ENCODE measurements at regions not wholly inside any gene's neighbourhood (a gene's known extent, or its start where the extent isn't known, plus 50 kb on each side); places are given as distances from the start of the nearest gene placed in this dataset.
"Not testable (repeated sequence)": the region's sequence is repeated elsewhere in the genome, so short reads cannot be mapped to it uniquely, and the experiment has no call there.

DNA sequence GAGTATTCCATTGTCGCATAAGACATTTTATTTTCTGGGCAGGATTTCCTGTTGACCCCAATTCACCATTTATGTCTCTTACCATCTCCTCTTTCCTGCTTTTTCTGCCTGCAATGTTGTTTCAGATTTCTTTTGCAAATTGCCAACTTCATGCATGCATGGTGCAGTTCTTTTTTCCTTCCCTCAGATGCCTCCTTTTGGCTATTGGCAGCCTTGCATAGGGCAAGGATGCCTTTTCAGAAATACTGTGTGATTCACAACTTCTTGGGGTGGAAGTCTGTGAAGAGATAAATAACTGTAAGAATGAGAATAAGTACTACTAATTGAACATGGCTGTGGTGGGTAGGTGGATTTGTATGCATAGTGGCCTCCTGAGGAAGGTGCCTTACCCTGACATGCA is 116.7 kb downstream of the SOX4 start:
- DNase-seq (ENCODE audit: low read depth in 2 of 2) = no peak

DNA sequence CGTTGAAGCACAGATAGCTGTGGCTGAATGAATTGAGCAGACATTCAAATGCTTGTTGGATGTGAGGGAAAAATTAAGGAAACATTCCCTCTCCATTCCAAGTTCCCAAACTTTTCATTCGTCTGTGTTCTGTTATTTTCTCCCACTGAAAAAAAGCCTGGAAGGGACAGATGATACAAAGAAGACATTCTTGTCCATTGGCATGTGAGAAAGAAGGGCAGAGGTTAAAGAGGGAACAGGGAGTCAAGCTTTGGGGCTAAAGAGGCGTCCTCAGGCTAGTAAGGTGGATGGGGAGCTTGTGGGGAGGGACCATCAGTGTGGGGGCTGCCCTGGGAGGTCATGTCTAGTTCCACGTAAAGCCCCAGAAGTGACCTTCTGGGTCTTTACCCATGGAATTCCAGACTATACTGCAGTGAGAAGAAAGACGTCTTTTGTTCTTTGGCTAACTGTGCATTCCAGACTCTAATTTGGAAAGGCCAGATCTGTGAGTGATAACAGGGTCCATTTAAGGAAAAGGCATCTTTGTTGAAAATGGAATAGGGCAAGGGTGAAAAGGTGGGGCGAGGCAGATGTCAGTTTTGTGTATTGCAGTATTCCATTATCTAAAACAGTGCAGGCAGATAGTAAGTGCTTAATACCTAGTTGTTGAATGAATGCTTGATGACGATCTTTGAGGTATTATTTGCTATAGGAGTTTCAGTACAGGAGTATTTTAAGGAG is 117.5 kb downstream of the SOX4 start:
- no peak for DNase-seq (ENCODE audit: low read depth in 2 of 2)

DNA sequence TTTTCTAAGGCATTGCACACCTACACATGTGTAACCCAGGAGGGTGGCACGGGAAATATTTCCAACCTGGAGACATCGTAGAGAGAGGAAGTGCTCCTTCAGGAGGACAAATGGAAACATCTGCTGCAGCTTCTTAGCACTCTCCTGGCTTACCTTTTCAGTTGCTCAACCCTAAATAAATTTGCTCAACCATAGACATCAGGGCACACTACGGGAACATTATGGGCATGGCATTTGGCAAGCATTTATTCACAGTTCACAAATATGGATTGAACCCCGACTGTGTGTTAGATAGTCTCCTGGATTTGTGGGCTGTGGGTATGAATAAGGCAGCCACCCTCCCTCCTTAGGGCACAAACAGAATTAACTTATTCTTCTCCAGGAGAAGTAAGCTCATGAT is 118.7 kb downstream of the SOX4 start:
- no peak for DNase-seq (ENCODE audit: low read depth in 2 of 2)

DNA sequence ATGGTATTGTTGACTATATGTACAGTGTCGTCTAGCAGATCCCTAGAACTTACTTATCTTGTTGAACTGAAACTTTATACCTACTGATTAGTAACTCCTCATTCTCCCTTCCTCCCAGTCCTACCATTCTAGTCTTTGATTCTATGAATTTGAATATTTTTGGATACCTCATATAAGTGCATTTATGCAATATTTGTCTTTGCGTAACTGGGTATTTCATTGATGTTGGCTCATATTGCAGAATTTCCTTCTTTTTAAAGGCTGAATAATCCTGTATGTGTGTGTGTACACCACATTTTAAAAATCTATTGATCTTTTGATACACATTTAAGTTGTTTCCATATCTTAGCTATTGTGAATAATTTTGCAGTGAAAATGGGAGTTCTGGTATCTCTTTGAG is 119.9 kb downstream of the SOX4 start:
- no peak for DNase-seq (ENCODE audit: low read depth in 2 of 2)

DNA sequence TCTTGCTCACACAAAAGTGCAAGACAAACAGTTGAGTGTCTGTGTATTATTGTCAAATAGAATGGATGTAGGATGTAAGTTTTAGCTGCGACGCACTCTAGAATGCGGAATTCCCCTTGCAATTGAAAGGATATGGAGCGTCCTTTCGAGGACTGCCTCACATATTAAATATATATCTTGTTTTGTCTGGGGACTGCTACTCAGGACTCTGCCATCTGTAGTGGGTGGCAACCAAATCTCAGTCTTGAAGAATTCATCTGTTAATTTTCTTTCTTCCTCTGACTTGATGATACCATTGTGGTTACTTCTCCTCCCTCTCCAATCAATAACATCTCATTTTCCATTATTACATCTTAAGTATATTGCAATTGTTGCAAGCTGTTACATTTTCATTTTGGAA is 121.6 kb downstream of the SOX4 start:
- DNase-seq (ENCODE audit: low read depth in 2 of 2) = no peak

DNA sequence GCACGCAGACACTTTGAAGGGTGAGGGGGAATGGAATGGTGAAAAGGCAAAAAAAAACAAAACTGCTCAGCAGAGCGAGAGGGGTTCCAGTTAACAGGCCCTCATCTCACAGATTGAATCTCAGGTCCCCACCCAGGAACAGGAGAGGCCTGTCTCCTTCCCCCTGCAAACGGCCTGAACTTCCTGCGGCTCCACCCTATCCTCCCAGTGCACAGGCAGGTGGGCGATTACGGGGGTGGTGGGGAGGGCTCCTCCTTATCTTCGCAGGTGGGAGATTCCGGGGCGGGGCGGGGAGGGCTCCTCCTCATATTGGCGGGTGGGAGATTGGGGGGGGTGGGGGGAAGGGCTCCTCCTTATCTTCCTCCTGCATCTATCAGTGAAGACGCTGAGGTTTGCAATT is 129.0 kb downstream of the SOX4 start:
- no peak for DNase-seq (ENCODE audit: low read depth in 2 of 2)

DNA sequence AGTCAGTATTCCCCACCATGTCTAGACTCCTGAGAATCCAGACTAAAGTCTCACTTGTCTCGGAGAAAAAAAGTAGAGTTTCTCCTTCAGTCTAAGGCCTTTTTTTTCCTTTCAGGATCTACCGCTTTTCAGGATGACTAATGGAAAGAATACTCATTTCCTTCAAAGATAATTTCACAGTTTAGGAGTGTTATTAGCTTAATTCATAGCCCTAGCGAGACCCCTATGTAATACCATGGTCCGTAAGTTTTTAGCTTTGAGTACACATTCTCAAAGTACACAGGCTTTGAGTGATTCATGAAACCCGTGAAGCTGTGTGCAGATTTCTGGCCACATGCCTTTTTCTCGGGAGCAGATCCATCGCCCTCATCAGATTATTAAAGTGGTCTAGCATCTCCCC is 133.1 kb downstream of the SOX4 start:
- DNase-seq (ENCODE audit: low read depth in 2 of 2) = no peak

DNA sequence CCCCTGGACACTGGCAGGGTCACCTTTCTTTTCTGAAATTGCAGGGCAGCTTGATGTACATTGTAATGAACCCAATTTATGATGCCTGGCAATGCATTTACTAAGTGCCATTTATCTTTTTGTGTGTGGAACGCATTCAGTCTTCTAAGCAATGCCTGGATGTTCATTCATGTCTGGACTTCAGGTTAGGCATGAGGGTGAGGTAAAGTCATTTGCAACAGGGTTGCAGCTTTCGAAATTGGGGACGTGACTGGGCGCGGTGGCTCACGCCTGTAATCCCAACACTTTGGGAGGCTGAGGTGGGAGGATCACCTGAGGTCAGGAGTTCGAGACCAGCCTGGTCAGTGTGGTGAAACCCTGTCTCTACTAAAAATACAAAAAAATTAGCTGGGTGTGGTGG is 134.6 kb downstream of the SOX4 start:
- DNase-seq (ENCODE audit: low read depth in 2 of 2) = no peak

DNA sequence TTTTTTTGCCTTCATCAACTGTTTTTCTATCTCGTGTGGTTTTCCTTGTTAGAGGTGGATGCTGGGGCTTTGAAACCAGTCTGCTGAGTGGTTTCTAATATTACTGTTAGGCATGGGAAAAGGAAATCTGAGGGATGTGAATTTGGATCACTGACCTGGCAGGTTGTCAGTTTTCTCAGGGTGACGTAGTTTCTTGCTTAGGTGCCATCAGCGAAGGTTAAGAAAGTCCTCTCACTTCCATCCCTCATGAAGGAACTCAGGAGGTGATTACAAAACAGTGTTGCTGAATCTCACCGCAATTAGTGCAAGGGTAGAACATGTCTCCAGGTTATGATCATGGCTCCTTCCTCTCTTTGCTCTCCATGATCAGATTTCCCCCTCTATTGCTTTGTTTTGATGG is 135.9 kb downstream of the SOX4 start:
- no peak for DNase-seq (ENCODE audit: low read depth in 2 of 2)

DNA sequence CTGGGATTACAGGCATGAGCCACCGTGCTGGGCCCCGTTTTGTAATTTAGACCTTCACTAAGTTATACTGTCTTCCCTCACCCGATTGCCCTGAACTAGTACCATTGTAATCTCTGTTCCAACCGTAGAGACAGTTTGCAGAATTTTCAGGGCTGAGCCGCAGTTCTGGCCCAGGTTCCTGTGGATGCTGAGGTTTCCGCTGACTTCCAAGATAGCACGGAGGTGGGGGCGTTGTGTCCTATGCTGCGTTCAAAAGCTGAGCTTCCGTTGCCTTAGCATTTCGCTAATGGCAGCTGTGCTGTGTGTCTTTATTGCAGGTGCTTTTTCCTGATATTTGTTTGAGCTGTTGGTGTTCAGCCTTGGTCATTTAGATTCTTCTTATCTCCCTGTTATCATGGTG is 137.0 kb downstream of the SOX4 start:
- no peak for DNase-seq (ENCODE audit: low read depth in 2 of 2)

DNA sequence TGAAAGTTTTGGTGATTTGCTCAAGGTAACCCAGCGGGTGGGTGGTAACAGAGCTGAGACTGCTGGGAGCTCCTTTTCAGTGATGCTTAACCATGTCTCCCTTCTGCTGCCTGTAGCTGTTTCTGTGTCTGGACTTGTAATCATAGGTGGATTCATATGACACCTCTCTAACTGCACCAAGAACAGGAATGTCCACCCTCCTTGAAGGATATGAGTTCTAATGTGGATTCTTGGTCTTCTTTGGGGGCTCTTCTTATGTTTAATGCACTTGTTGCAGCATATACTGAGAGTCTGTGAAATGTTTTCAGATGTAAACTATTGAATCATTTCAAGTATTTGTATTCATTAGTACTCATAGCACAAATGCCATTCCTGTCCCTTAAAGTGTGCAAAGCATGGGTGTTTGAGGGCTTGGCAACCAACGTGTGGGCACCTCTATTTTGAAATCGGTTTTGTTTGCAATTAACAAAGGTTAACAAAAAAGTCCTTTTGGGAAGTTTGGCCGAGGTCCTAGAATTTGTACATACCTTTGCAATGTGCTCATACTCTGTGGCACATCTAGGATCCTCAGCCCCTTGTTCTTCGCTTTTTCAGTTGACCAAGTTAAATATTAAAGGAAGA is 138.0 kb downstream of the SOX4 start:
- no peak for DNase-seq (ENCODE audit: low read depth in 2 of 2)

DNA sequence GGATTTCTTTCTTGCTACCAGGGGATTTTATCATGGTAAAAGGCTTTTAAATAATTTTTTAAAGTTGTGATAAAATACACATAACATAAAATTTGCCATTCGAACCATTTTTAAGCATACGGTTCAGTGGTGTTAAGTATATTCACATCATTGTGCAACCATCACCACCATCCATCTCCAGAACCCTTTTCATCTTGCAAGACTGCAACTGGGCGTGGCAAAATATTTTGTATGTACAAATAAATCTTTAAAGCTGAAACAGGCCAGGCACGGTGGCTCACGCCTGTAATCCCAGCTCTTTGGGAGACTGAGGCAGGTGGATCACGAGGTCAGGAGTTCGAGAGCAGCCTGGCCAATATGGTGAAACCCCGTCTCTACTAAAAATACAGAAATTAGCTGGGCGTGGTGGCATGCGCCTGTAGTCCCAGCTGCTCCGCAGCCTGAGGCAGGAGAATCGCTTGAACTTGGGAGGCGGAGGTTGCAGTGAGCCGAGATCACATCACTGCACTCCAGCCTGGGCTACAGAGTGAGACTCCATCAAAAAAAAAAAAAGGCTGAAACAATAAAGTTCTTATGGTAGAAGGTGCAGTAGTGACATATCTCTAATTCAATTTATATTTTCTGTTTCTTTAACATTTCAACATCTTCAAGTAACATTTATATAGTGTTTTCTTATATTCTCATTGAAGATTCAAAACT is 138.6 kb downstream of the SOX4 start:
- DNase-seq (ENCODE audit: low read depth in 2 of 2) = not testable (repeated sequence)

DNA sequence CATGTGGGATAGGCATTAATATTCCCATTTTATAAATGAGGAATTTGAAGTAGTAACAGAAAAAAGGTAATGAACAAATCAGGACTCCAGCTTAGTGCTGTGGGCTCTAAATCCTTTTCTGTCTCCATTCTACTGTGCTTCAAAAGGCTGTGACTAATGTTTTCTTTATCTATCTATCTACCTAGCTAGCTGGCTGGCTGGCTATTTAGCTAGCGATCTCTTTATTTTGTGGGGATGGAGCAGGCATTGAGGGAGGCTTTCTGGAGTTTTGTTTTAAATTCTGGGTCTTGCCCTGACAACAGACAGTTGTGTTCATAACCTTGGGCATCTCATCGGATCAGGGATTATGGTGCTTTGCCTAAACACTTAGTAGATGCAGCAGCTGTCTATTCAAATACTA is 139.2 kb downstream of the SOX4 start:
- no peak for DNase-seq (ENCODE audit: low read depth in 2 of 2)

DNA sequence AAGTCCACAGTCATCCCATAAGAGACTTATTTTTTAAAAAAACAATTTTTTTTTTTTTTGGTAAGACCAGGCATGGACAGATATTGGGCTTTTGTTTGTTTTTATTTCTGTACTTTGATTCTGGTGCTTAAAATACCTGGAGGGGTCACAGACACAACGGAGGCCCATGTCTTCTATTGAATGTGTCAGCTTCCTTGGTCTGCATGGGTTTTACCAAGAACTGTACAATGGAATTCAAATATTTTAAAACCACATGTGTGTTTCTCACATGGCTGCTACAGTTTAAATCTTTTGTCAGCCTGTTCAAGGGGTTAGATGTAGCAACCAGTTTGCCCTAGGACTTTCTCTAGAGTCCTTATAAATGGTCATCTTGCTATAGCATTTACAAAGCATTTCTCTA is 139.8 kb downstream of the SOX4 start:
- DNase-seq (ENCODE audit: low read depth in 2 of 2) = no peak

DNA sequence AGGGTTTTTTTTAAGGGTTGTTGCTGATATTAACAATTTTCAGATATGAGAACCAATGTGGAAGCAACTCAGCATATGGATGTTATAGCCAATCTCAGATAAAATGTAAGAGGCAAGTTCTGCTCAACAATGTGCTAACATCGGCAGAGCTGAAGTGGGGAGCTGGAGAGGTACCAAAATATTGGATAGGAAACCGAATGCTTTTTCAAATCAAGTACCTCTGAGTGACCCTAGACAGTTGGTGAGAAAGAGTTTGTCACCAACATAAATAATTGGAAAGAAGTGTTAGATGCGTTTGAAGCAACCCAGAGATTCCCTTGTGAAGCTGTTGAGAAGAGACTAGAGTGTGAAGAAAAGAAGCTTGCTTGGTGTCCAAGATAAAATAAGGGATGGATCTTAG is 140.7 kb downstream of the SOX4 start:
- no peak for DNase-seq (ENCODE audit: low read depth in 2 of 2)

DNA sequence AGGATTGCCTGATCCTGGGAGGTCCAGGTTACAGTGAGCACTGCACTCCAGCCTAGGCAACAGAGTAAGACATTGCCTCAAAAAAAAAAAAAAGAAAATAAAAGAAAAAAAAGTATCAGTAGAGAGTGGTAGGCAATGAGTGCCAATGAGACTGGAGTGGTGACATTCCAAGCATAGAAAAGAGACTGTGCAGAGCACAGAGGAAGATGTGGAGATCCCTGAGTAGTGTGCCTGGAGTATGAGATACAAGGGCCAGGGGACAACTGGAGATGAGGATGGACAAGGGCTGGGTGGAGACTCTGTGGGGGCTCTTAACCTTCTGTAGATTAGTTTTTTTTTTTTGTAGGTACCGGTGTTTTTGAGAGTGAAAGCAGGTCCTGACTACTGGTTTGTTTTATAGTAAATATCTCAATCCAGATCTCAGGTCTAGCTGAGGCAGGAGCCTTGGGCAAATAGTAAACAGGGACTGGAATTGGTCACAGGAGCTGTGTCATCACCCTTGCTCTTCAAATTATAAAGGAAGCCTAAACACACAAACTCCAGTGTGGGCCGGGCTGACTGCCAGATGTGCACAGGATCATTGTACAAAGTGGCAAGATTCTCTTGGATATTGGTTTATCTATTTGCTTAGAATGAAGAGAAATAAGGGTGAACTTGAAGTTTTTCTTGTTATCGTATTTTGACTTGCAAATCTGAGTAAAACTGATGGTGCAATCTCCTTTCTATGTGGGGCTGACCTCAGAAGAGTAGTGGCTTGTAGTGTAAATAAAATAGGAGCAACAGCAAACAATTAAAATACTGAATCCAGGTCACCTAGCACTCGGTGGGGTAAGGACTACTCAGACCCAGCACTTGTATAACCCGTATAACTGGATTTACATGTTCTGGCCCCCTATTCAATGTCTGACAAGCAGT is 144.9 kb downstream of the SOX4 start:
- no peak for DNase-seq (ENCODE audit: low read depth in 2 of 2)

DNA sequence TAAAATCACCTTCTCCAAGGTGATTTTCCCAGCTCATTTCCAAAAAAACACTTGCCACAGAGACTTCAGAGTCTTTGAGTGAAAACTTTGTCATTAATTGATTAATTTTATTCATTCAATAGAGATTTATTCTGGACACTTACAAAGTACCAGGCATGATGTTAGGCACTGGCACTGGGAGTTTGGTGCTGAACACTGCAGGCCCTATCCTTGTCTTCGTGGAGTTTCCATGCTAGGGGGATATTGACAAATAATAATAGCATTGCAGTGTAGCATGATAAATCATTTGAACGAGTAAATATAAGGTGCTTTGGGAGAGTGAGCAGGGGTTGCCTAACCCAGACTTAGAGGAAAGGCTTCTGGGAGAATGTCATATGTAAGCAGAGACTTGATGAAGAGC is 145.7 kb downstream of the SOX4 start:
- no peak for DNase-seq (ENCODE audit: low read depth in 2 of 2)

DNA sequence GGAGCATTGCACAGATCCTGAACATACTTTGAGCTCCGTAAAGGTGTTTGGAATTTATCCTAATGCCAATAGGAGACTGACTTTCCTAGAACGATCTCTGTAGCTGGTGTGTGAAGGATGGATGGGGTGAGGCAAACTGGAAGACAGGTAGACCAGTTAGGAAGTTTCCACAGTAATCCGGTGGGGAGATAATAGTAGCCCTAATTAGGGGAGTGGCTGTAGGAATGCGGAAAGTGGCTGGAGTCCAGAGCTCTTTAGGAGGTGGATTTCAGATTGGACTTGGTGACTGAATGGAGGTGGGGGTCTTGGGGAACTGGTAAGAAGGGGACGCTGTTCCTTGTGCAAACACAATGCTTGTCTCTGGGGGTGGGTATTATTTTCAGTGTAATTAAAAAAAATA is 146.3 kb downstream of the SOX4 start:
- no peak for DNase-seq (ENCODE audit: low read depth in 2 of 2)

DNA sequence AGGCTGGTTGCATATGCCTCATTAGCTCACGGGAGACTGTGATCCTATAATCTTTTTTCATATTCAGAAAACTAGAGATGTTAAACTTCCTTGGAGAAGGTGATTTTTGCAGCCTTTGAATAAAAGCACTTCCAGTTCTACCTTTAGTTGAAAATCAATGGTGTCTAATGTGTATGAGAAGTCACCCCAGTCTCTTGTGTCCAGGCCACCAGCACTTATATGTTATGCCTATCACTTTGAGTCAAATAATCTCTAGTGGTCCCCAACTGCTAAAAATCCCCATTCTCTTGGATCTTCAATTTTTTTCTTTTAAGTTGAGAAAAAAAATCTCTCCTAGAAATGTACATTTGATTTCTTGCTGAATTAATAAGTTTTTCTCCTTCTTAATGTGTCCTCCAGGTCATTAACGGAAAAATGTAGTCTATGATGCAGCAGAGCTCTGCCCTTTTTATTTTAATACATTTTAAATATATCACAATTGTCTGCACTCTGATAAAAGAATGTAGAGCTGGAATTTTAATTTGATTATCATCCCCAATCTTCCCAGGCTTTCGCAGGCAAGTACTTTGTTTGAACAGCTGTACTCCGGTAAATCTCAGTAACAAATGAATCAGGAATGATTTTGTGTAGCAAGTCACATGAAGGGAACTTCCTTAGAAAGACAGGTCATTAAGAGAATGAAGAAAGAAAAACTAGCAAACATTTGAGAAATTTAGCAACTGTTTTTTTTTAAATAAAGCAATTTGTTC is 147.0 kb downstream of the SOX4 start:
- no peak for DNase-seq (ENCODE audit: low read depth in 2 of 2)

DNA sequence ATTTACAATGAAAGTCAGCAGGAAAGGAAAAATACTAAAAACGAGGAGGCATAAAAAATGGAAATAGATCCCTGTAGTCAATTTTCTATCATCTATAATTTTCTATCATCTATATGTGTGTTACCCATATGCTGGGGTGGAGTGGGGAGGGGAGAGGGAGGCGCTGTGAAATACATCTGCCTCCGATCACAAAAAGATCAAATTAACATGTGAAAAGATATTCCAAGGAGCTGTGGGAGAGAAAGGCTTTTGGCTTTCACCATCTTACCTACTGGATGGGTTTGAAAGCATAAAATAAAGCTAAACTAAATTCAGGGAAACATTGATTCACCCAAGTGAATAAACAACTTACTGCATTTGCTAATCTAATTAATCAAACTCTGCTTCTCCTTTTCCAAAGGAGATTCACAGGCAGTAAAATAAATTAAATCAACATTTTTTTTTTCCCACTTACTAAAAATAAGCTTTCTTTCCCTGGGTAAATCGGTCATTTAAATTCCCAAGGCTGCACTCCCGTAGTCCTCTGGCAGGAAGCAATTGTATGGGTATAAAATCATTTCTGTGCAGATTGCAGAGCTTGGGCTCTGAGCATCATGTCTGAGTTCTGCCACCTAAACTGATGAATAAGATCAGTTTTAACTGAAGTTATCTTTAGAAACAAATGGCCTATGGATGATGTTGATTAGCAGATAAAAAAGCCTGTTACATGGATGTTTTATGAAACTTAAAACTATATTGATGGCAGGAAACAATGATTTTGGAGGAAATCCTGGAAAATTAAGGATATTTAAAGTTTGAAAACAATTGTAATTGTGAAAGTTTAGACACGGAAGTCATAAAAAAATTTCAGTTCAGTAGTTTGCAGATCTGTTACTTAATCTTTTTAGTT is 147.9 kb downstream of the SOX4 start:
- no peak for DNase-seq (ENCODE audit: low read depth in 2 of 2)
